Neural progenitor cell (in vitro differentiated cells): ENCODE measurements at regions not wholly inside any gene's neighbourhood (a gene's known extent, or its start where the extent isn't known, plus 50 kb on each side); places are given as distances from the start of the nearest gene placed in this dataset.

Source experiments
- CTCF ChIP-seq: fragments of 200-600 bp; sonication (generic); IDR thresholded peaks from 2 replicates; pipeline ENCODE4 v1.5.1; 2017; ENCODE audit warnings: antibody characterized with exemption, mild to moderate bottlenecking
- EZH2 ChIP-seq: fragments of 200-600 bp; sonication (generic); IDR thresholded peaks from 2 replicates; pipeline ENCODE4 v1.6.1; 2017; ENCODE audit warnings: antibody characterized with exemption, mild to moderate bottlenecking, moderate library complexity

- TF ChIP-seq EZH2, result no peak
- no peak for TF ChIP-seq CTCF
Observed at GRCh38 chr18:1619507-1619906, 714.8 kb downstream of the ADCYAP1 start.
